Astrocyte (in vitro differentiated cells and primary cell): ENCODE measurements at regions not wholly inside any gene's neighbourhood (a gene's known extent, or its start where the extent isn't known, plus 50 kb on each side); places are given as distances from the start of the nearest gene placed in this dataset.

Source experiments
- DNase-seq: peaks from one replicate; pipeline ENCODE4 v3.0.0-alpha.2; 2010; ENCODE audit warnings: low read depth
- FAIRE-seq: peaks from 2 replicates; lab custom pipeline; 2011; peaks lifted over from hg19 to GRCh38; lab: Jason Lieb, UNC
- H2AFZ ChIP-seq: 2 replicates; pipeline ENCODE4 v1.6.0; 2012; ENCODE audit warnings: low read depth, low read length, inconsistent platforms
- H3K27ac ChIP-seq: 2 replicates; pipeline ENCODE4 v1.5.1; 2011; ENCODE audit warnings: low read depth, low read length, inconsistent platforms
- H3K27me3 ChIP-seq: 2 replicates; pipeline ENCODE4 v1.6.0; 2011; ENCODE audit warnings: low read length, inconsistent platforms; ENCODE audit not compliant: insufficient read depth
- H3K36me3 ChIP-seq: 2 replicates; pipeline ENCODE4 v1.5.1; 2011; ENCODE audit warnings: low read length, inconsistent platforms; ENCODE audit not compliant: insufficient read depth
- H3K4me1 ChIP-seq: 2 replicates; pipeline ENCODE4 v1.5.1; 2011; ENCODE audit warnings: low read length, inconsistent platforms; ENCODE audit not compliant: insufficient read depth
- H3K4me2 ChIP-seq: 2 replicates; pipeline ENCODE4 v1.6.0; 2012; ENCODE audit warnings: low read length, inconsistent platforms
- H3K4me3 ChIP-seq: 2 replicates; pipeline ENCODE4 v1.5.1; 2011; ENCODE audit warnings: low read depth, mild to moderate bottlenecking, low read length, inconsistent platforms; ENCODE audit not compliant: insufficient read depth
- H3K79me2 ChIP-seq: 2 replicates; pipeline ENCODE4 v1.6.0; 2012; ENCODE audit warnings: mild to moderate bottlenecking, low read length, inconsistent platforms; ENCODE audit not compliant: insufficient read depth
- H3K9ac ChIP-seq: 2 replicates; pipeline ENCODE4 v1.6.0; 2012; ENCODE audit warnings: mild to moderate bottlenecking, low read length, inconsistent platforms
- H3K9me3 ChIP-seq: 2 replicates; pipeline ENCODE4 v1.5.1; 2012; ENCODE audit warnings: low read depth, mild to moderate bottlenecking, low read length, inconsistent platforms; ENCODE audit not compliant: insufficient read depth
- H4K20me1 ChIP-seq: 2 replicates; pipeline ENCODE4 v1.6.0; 2012; ENCODE audit warnings: low read length, inconsistent platforms; ENCODE audit not compliant: insufficient read depth
- H3K27ac Mint-ChIP-seq: one replicate; pipeline ENCODE4 v1.8.0; 2021; ENCODE audit warnings: mild to moderate bottlenecking, mixed read lengths; ENCODE audit not compliant: unreplicated experiment
- H3K27me3 Mint-ChIP-seq: one replicate; pipeline ENCODE4 v1.8.0; 2021; ENCODE audit warnings: low read depth, mixed read lengths; ENCODE audit not compliant: unreplicated experiment
- H3K36me3 Mint-ChIP-seq: one replicate; pipeline ENCODE4 v1.8.0; 2021; ENCODE audit warnings: low read depth, mixed read lengths; ENCODE audit not compliant: unreplicated experiment
- H3K4me1 Mint-ChIP-seq: one replicate; pipeline ENCODE4 v1.8.0; 2021; ENCODE audit warnings: low read depth, mixed read lengths; ENCODE audit not compliant: unreplicated experiment
- H3K4me3 Mint-ChIP-seq: one replicate; pipeline ENCODE4 v1.8.0; 2021; ENCODE audit warnings: mild to moderate bottlenecking, moderate library complexity, mixed read lengths; ENCODE audit not compliant: unreplicated experiment
- H3K9me3 Mint-ChIP-seq: one replicate; pipeline ENCODE4 v1.8.0; 2021; ENCODE audit warnings: mild to moderate bottlenecking, mixed read lengths; ENCODE audit not compliant: unreplicated experiment
- EZH2 ChIP-seq: IDR thresholded peaks from 2 replicates; pipeline ENCODE4 v1.6.1; 2012; ENCODE audit warnings: mild to moderate bottlenecking, low read length, inconsistent platforms; ENCODE audit not compliant: insufficient read depth
- TF ChIP-seq, protein P1 (sequence below): IDR thresholded peaks from 2 replicates; pipeline ENCODE4 v1.5.1; 2011; ENCODE audit warnings: low read depth, mild to moderate bottlenecking, inconsistent platforms, low read length, moderate library complexity; ENCODE audit not compliant: insufficient read depth

- H3K4me1 Mint-ChIP-seq, result no peaks in the 10 kb centered on the region
Measured at GRCh38 chr13:44223770-44224444, 149.7 kb upstream of the SERP2 start.

DNA sequence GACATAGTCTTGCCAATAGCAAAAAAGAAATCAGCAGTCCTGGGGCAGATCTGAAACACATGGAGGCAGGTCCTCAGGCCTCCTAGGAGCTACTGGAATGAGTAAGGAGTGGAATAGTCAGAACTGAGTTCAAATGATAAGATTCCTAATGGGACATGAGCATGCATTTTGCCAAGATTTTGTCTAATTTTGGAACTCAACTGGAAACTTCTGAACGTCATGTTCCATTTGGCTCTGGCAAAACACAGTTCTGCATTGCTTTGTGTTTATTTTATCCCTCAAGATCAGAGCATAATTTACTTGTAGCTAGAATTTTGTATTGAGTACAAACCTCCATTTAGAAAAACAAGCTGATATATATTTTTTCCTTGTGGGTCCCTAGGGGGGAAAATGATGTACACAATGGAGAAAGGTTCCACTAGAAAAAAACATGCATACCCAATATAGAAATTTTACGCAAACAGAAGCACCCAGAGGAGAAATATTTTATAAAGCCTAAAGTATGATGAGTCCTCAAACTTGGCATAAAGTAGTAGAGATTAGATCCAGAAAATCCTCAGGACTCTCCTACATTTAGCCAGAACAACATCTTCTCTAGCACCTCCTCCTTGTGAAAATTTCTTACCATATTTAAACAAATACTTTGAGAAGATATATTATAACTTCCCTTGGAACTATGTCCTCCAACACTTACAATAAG lies 149.0 kb upstream of the SERP2 start:
- no peaks in the 10 kb centered on the region for H3K4me1 Mint-ChIP-seq
- no peaks in the 10 kb centered on the region for H3K27me3 ChIP-seq
- H3K36me3 Mint-ChIP-seq, result no peaks in the 10 kb centered on the region
- H3K4me1 ChIP-seq, result peaks cover 16% of the 10 kb centered on the region
- no peaks in the 10 kb centered on the region for H3K9me3 ChIP-seq
- H3K9ac ChIP-seq, result no peak overlapping the region
- H3K36me3 ChIP-seq, result no peaks in the 10 kb centered on the region
- DNase-seq (no peak), FAIRE-seq (no peak)
- no peak for TF ChIP-seq EZH2
- TF ChIP-seq, protein P1, sequence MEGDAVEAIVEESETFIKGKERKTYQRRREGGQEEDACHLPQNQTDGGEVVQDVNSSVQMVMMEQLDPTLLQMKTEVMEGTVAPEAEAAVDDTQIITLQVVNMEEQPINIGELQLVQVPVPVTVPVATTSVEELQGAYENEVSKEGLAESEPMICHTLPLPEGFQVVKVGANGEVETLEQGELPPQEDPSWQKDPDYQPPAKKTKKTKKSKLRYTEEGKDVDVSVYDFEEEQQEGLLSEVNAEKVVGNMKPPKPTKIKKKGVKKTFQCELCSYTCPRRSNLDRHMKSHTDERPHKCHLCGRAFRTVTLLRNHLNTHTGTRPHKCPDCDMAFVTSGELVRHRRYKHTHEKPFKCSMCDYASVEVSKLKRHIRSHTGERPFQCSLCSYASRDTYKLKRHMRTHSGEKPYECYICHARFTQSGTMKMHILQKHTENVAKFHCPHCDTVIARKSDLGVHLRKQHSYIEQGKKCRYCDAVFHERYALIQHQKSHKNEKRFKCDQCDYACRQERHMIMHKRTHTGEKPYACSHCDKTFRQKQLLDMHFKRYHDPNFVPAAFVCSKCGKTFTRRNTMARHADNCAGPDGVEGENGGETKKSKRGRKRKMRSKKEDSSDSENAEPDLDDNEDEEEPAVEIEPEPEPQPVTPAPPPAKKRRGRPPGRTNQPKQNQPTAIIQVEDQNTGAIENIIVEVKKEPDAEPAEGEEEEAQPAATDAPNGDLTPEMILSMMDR, result no peak
- H3K4me3 ChIP-seq, result no peak overlapping the region
- no peaks in the 10 kb centered on the region for H3K79me2 ChIP-seq
- H2AFZ ChIP-seq, result no peak overlapping the region
- no peak overlapping the region for H3K4me3 Mint-ChIP-seq
- H3K9me3 Mint-ChIP-seq, result no peaks in the 10 kb centered on the region
- no peak overlapping the region for H3K27ac ChIP-seq
- H3K27ac Mint-ChIP-seq, result no peak overlapping the region
- H4K20me1 ChIP-seq, result no peaks in the 10 kb centered on the region
- no peak overlapping the region for H3K4me2 ChIP-seq
- H3K27me3 Mint-ChIP-seq, result peaks cover 12% of the 10 kb centered on the region

More at GRCh38 chr13:44223770-44224444, 149.7 kb upstream of the SERP2 start:
- Mint-ChIP-seq H3K4me3 (no peak overlapping the region), H3K27me3 (peaks cover 16% of the 10 kb centered on the region), H3K27ac (no peak overlapping the region), H3K9me3 (no peaks in the 10 kb centered on the region), H3K36me3 (no peaks in the 10 kb centered on the region)
- DNase-seq, result no peak
- TF ChIP-seq, protein P1, result no peak
- no peak for TF ChIP-seq EZH2
- Histone ChIP-seq H3K27me3 (no peaks in the 10 kb centered on the region), H3K4me3 (no peak overlapping the region), H2AFZ (no peak overlapping the region), H3K79me2 (no peaks in the 10 kb centered on the region), H3K27ac (no peak overlapping the region), H3K4me2 (no peak overlapping the region), H3K9ac (no peak overlapping the region), H3K9me3 (no peaks in the 10 kb centered on the region), H4K20me1 (no peaks in the 10 kb centered on the region), H3K36me3 (no peaks in the 10 kb centered on the region), H3K4me1 (peaks cover 21% of the 10 kb centered on the region)
- FAIRE-seq, result no peak
